GM21619 (cell line): ENCODE measurements at regions not wholly inside any gene's neighbourhood (a gene's known extent, or its start where the extent isn't known, plus 50 kb on each side); places are given as distances from the start of the nearest gene placed in this dataset.
A peak's percentile ranks its signal among the peaks of the same experiment; 100 is the strongest.
"Not testable (repeated sequence)": the region's sequence is repeated elsewhere in the genome, so short reads cannot be mapped to it uniquely, and the experiment has no call there.

Experiments
- ATAC-seq: cut with Tn5 transposase; IDR thresholded peaks from one replicate; pipeline ENCODE4 v1.9.1; 2021; ENCODE audit not compliant: unreplicated experiment

DNA sequence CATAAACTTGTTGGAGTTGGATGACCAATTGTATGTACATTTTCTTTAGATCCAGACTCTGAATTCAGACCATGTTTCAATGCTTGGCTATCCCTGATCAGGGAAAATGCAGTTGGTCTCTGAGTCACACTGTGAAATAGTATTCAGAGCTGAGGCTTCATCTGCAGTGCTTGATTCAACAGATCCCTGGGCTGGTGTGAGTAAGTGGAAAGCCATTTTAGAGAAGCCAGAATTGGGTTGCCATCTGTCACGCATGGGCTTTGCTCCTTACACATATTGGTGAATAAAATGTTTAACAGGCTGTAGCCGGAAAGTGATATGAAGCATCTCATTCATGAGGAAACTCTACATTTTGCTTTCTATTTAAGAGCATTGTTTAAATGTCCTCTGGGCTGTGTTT lies 50.0 kb upstream of the ACYP2 start:
- ATAC-seq, result no peak

DNA sequence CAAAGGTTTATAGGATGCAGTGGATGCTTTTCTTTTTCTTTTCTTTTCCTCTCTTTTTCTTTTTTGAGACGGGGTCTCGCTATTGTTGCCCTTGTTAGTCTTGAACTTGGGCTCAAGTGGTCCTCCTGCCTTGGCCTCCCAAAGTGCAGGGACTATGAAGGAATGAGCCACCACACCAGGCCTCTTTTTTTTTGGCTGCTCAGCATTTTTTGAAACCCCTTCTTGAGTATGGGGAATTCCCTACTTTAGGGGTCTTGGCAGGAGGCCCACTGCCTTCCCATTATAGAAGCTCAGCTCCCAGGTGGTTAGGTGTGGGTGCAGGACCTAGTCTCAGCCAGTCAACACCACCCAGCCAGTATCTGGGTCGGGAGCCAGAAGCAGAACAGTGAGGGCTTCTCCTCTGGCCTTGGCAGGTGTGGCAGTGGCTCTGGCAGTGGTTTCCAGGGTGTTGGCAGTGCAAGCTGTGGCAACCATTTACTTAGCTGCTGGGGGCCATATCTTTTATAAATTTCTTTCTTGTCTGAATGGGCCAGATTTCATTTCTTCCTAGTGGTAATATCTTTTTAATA lies 51.4 kb upstream of the ACYP2 start:
- no peak for ATAC-seq

- ATAC-seq, result no peak
These were observed 53.0 kb upstream of the ACYP2 start for GRCh38 chr2:54062401-54062800.

GRCh38 chr2:54061272-54061671 lies 54.1 kb upstream of the ACYP2 start:
- ATAC-seq, result no peak

GRCh38 chr2:54059986-54060385 lies 55.4 kb upstream of the ACYP2 start:
- no peak for ATAC-seq

DNA sequence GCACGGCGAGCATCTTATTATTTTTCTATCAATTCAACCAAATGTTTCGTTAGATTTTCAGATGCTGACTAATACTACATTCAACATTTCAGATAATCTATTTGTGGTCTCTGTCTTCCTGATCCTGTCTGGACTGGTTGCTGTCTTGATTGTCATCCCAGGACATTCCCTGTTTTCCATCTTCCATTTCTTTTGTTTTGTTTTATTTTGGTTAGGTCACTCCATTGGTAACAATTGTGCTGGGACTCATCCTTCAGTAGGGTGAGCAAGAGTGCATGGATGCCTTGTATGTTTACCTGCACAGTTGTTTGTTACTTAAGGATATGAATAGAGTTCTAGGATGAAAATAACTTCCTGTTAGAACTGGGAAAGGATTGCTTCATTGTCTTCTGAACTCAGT lies 55.9 kb upstream of the ACYP2 start:
- no peak for ATAC-seq

- ATAC-seq, result no peak
These were observed 57.0 kb upstream of the ACYP2 start for GRCh38 chr2:54058449-54058848.

DNA sequence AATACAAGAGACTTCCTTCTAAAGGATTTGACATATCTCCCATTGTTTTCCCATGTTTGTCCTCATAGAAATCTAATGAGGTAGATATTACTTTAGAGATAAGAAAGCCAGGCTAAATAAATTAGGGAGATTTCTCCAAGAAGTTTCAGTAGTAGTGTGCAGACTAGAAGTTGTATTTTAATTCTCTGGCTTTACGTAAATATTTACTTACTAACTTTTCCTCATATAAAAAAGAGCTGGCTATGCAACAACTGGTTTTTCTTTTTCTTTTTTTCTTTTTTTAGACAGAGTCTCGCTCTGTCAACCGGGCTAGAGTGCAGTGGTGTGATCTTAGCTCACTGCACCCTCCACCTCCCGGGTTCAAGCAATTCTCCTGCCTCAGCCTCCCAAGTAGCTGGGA lies 60.6 kb upstream of the ACYP2 start:
- ATAC-seq, result no peak

GRCh38 chr2:54054271-54054670 lies 61.1 kb upstream of the ACYP2 start:
- peak; percentile 79 for ATAC-seq

- ATAC-seq, result peak; percentile 42
These were observed 61.6 kb upstream of the ACYP2 start for GRCh38 chr2:54053830-54054229.

DNA sequence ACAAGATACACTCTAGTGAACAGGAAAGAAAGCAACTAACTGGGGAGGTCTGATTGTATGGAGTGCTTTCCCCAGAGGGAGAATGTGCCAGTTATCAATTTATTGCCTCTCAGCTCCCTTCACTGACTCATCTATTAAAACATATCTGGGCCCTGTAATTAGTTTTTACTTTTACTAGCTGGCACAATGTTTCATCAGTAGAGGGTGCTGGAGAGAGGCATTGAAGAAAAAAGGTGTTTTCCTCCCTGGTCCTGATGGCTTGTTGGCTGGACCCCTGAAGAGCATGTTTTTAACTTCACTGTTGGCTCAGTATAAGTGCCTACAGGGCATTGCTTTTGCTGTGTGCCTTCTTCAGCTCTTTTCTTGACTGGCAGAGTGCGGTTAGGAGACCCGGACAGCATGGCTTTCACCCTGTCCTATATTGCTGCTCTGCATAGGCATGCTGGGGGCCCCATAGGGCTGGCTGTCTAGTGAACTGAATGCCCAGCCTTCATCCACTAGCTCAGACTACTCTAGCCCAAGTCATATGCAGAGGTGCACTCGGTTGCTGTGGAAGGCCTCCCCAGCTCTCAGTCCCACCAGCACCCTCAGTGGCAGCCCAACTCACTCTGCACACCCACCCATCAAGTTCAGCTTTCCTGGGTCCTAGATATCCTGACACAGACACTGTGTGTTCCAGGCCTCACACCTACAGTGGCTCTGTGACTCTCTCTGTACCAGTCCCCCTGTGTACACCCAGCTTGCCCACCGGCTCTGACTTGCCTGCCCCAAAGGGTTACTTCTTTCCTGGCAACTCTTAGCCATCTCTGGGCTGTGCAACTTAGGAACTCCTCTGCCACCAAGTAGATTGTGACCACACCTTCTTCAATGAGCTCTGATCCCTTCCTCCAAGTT lies 62.3 kb upstream of the ACYP2 start:
- ATAC-seq, result no peak

DNA sequence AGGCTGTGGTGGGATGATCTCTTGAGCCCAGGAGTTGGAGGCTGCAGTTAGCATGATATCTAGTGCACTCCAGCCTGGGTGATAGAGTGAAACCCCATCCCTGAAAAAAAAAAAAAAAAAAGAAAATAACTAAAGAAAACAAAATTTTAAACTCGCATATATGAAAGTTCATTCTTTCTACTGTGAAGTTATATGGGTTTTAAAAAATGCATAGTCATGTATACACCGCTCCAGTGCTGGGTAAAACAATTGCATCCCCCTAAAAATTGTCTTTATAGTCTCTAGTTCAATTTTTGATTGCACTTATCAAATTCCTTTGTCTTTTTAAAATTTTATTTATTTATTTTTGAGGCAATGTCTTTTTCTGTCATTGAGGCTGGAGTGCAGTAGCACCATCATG lies 65.0 kb upstream of the ACYP2 start:
- ATAC-seq, result no peak

DNA sequence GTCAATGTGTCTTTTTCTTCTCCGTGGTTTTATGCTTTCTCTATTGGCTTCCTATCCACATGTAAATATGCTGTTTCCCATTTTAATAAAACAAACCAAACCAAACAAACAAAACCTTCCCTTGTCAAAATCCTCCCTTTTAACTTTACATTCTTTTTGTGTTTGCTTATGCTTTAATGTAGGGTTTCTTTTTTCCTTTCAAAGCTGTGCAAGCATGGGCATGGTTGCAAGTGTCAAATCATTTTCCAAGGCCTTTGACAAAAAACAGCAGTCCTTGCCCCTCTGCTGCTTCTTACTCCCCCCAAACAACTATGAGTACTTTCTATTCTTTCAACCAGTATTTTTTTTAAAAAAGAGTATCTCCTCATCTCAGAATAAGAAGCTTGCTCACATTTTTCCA lies 66.0 kb upstream of the ACYP2 start:
- no peak for ATAC-seq

GRCh38 chr2:54048896-54049295 lies 66.5 kb upstream of the ACYP2 start:
- ATAC-seq, result not testable (repeated sequence)

- ATAC-seq, result no peak
These were observed 67.2 kb upstream of the ACYP2 start for GRCh38 chr2:54048117-54048785.

- ATAC-seq, result no peak
These were observed 67.8 kb upstream of the ACYP2 start for GRCh38 chr2:54047658-54048057.

DNA sequence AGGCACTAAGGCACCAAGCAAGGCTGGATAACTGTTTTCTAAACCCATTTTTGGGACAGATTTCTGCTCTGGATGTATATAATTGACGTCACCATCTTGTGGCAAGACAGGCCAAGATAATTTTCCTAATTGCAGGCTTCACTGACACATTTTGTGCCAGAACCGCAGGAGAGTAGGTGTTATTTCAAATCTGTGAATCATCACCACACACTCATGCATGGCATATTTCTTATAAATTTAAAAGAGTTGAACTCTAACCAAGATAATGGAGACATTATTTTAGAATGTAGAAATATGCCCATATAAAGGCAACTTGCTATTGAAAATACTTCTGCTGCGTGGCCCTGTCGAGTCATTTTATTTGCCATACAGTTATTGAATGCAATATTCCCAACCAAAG lies 68.3 kb upstream of the ACYP2 start:
- no peak for ATAC-seq

DNA sequence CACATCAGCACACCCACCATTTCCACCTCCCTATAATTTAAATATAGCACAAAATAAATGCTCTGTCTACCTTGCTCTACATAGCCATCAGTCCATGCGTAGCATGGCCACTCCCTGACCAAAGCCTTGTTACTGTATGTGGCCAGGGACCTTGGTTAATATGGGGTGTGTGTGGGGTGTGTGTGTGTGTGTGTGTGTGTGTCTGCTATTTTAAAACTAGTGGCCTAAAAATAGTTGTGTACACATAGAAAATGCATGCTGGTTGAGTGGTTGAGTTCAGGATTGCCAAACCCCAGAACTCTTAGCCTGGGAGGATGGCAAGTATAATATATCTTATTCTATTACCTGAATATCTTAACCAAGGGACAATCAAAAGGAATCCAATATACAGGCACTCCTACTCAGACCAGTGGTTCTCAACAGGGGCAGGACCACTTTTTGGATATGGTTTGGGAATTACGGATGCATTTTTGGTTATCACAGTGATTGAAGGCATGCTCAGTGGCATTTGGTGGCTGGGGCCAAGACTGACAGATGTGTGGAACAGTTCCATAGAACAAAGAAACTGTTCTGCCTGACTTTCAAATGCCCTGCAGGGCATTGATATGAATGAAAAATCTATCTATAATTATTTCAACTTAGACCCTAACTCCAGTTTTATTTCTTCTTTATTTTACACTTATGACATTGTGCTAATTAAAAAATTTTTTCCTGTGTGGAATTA lies 72.3 kb upstream of the PSME4 start:
- no peak for ATAC-seq

- ATAC-seq, result no peak
These were observed 71.5 kb upstream of the PSME4 start for GRCh38 chr2:54042341-54042740.

- no peak for ATAC-seq
These were observed 70.3 kb upstream of the PSME4 start for GRCh38 chr2:54041135-54041534.

- ATAC-seq, result no peak
These were observed 69.9 kb upstream of the PSME4 start for GRCh38 chr2:54040685-54041084.

- ATAC-seq, result no peak
These were observed 69.5 kb upstream of the PSME4 start for GRCh38 chr2:54040250-54040649.
